WTC11 (cell line): ENCODE measurements at regions not wholly inside any gene's neighbourhood (a gene's known extent, or its start where the extent isn't known, plus 50 kb on each side); places are given as distances from the start of the nearest gene placed in this dataset.

Experiments
- ATAC-seq: fragments of 200-7000 bp; cut with Tn5 transposase; 2 replicates; pipeline ENCODE4 v1.10.0; 2021; ENCODE audit warnings: mild to moderate bottlenecking, moderate library complexity
- CTCF ChIA-PET: fragments of 300-600 bp; sonication (Branson Sonifier 250); formaldehyde crosslinking; loops from one replicate; lab custom pipeline; 2021; ENCODE audit warnings: antibody characterized with exemption; lab: Charles Lee
- POLR2A ChIA-PET: fragments of 350-600 bp; sonication (Branson Sonifier 250); formaldehyde crosslinking; loops from one replicate; lab custom pipeline; 2021; ENCODE audit warnings: antibody characterized with exemption; lab: Charles Lee
- DNase-seq: peaks from one replicate; pipeline ENCODE4 v3.0.0; 2021; ENCODE audit warnings: low spot score
- H3K27ac Mint-ChIP-seq: 2 replicates; pipeline ENCODE4 v1.8.0; 2021; ENCODE audit warnings: mixed read lengths
- H3K27me3 Mint-ChIP-seq: 2 replicates; pipeline ENCODE4 v1.8.0; 2021; ENCODE audit warnings: low read depth, mild to moderate bottlenecking, moderate library complexity, mixed read lengths
- H3K36me3 Mint-ChIP-seq: 2 replicates; pipeline ENCODE4 v1.8.0; 2021; ENCODE audit warnings: mixed read lengths
- H3K4me1 Mint-ChIP-seq: 2 replicates; pipeline ENCODE4 v1.8.0; 2022; ENCODE audit warnings: mixed read lengths
- H3K4me3 Mint-ChIP-seq: 2 replicates; pipeline ENCODE4 v1.8.0; 2021; ENCODE audit warnings: mild to moderate bottlenecking, moderate library complexity, mixed read lengths
- H3K9me3 Mint-ChIP-seq: 2 replicates; pipeline ENCODE4 v1.8.0; 2021; ENCODE audit warnings: mixed read lengths
- ATF1 ChIP-seq: sonication (generic); formaldehyde crosslinking; IDR thresholded peaks from 2 replicates; pipeline ENCODE4 v1.8.1; 2023; ENCODE audit warnings: mild to moderate bottlenecking, moderate library complexity, missing genetic modification reagents
- CREM ChIP-seq: sonication (generic); formaldehyde crosslinking; IDR thresholded peaks from 2 replicates; pipeline ENCODE4 v1.8.1; 2022; ENCODE audit warnings: mild to moderate bottlenecking, missing genetic modification reagents, moderate library complexity
- ELF4 ChIP-seq: sonication (generic); formaldehyde crosslinking; IDR thresholded peaks from 2 replicates; pipeline ENCODE4 v1.8.1; 2022; ENCODE audit warnings: low read depth, mild to moderate bottlenecking, moderate library complexity, missing genetic modification reagents
- IRF2 ChIP-seq: sonication (generic); formaldehyde crosslinking; IDR thresholded peaks from 2 replicates; pipeline ENCODE4 v1.8.0; 2022; ENCODE audit warnings: low read depth, missing genetic modification reagents, borderline replicate concordance
- MXD4 ChIP-seq: fragments of 250-450 bp; sonication (Bioruptor Pico); IDR thresholded peaks from 2 replicates; pipeline ENCODE4 v1.8.0; 2021; ENCODE audit warnings: mild to moderate bottlenecking, moderate library complexity, borderline replicate concordance
- MYBL2 ChIP-seq: sonication (generic); formaldehyde crosslinking; IDR thresholded peaks from 2 replicates; pipeline ENCODE4 v1.8.1; 2023; ENCODE audit warnings: mild to moderate bottlenecking, moderate library complexity, missing genetic modification reagents
- NR2C2 ChIP-seq: sonication (generic); formaldehyde crosslinking; IDR thresholded peaks from 2 replicates; pipeline ENCODE4 v1.8.0; 2022; ENCODE audit warnings: mild to moderate bottlenecking, missing genetic modification reagents
- SMAD4 ChIP-seq: sonication (generic); formaldehyde crosslinking; IDR thresholded peaks from 2 replicates; pipeline ENCODE4 v1.8.0; 2022; ENCODE audit warnings: mild to moderate bottlenecking, missing genetic modification reagents
- TEAD1 ChIP-seq: sonication (generic); formaldehyde crosslinking; IDR thresholded peaks from 2 replicates; pipeline ENCODE4 v1.8.0; 2022; ENCODE audit warnings: mild to moderate bottlenecking, missing genetic modification reagents
- ZNF138 ChIP-seq: sonication (generic); formaldehyde crosslinking; conservative IDR thresholded peaks from 2 replicates; pipeline ENCODE4 v1.8.1; 2022; ENCODE audit warnings: mild to moderate bottlenecking, moderate library complexity, missing genetic modification reagents
- ZNF232 ChIP-seq: sonication (generic); formaldehyde crosslinking; IDR thresholded peaks from 2 replicates; pipeline ENCODE4 v1.8.0; 2022; ENCODE audit warnings: mild to moderate bottlenecking, missing genetic modification reagents
- TF ChIP-seq, protein P1 (sequence below): fragments of 250-450 bp; sonication (Bioruptor Pico); IDR thresholded peaks from 2 replicates; pipeline ENCODE4 v1.9.0; 2021; ENCODE audit warnings: moderate library complexity, mild to moderate bottlenecking, inconsistent platforms, borderline replicate concordance
- TF ChIP-seq, protein P2 (sequence below): sonication (generic); formaldehyde crosslinking; IDR thresholded peaks from 2 replicates; pipeline ENCODE4 v1.8.1; 2022; ENCODE audit warnings: low read depth, mild to moderate bottlenecking, moderate library complexity, missing genetic modification reagents, borderline replicate concordance
- TF ChIP-seq, protein P3 (sequence below): fragments of 250-450 bp; sonication (Bioruptor Pico); conservative IDR thresholded peaks from 2 replicates; pipeline ENCODE4 v1.9.0; 2021; ENCODE audit warnings: mild to moderate bottlenecking
- TF ChIP-seq, protein P4 (sequence below): fragments of 250-450 bp; sonication (Bioruptor Pico); IDR thresholded peaks from 2 replicates; pipeline ENCODE4 v1.9.0; 2021; ENCODE audit warnings: mild to moderate bottlenecking, borderline replicate concordance
- TF ChIP-seq, protein P5 (sequence below): sonication (generic); formaldehyde crosslinking; IDR thresholded peaks from 2 replicates; pipeline ENCODE4 v1.8.1; 2022; ENCODE audit warnings: low read depth, missing genetic modification reagents, borderline replicate concordance
- TF ChIP-seq, protein P6 (sequence below): sonication (generic); formaldehyde crosslinking; IDR thresholded peaks from 2 replicates; pipeline ENCODE4 v1.8.0; 2022; ENCODE audit warnings: mild to moderate bottlenecking, missing genetic modification reagents

DNA sequence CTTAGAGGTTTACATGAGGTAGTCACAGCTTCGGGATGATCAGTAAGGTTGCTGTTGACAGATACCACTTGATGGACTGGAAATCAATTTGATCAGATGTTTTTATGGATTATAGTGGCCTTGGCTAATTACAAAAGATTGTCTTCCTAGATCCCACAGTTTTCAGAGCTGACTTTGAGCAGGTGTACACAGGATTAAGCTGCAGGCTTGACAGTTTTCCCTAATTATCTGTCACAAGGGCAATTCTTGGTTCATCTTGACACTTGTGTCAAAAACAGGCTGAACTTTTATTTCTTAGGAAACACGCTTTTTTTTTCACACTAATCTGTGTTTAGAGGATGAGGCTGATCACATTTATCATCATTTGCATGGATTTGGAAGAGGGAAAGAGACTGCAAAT lies 824.0 kb upstream of the PIK3C3 start (continued):
- no peak for TF ChIP-seq ELF4 (CRISPR knock-in tag)
- TF ChIP-seq MYBL2: no peak
- TF ChIP-seq, protein P1, sequence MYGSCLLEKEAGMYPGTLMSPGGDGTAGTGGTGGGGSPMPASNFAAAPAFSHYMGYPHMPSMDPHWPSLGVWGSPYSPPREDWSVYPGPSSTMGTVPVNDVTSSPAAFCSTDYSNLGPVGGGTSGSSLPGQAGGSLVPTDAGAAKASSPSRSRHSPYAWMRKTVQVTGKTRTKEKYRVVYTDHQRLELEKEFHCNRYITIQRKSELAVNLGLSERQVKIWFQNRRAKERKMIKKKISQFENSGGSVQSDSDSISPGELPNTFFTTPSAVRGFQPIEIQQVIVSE: no peak
- TF ChIP-seq, protein P2, sequence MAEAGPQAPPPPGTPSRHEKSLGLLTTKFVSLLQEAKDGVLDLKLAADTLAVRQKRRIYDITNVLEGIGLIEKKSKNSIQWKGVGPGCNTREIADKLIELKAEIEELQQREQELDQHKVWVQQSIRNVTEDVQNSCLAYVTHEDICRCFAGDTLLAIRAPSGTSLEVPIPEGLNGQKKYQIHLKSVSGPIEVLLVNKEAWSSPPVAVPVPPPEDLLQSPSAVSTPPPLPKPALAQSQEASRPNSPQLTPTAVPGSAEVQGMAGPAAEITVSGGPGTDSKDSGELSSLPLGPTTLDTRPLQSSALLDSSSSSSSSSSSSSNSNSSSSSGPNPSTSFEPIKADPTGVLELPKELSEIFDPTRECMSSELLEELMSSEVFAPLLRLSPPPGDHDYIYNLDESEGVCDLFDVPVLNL: no peak
- TF ChIP-seq CREM (CRISPR knock-in tag): no peak
- TF ChIP-seq IRF2 (CRISPR knock-in tag): no peak
- TF ChIP-seq, all 79 proteins: peak for 0

DNA sequence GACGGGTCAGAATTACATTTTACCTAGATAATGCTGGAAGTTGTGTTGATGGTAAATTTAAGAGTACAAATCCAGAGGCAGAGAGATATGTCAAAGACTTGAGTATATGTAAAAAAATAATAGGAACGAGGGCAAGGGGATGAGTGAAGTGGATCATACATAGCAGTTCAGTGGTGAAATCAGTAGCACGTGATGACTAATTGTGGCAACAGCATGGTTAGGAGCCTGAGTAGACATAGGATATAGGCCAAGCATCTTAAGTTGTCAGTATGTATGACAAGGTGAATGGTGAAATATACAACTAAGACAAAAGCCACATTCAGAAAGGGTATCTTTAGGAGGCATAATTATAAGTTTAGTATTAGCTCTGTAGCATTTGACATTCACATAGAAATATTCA lies 826.5 kb upstream of the PIK3C3 start:
- no peaks in the 10 kb centered on the region for H3K27me3 Mint-ChIP-seq
- no peak overlapping the region for H3K4me3 Mint-ChIP-seq
- ATAC-seq: no peak
- peaks cover 6% of the 10 kb centered on the region for H3K4me1 Mint-ChIP-seq
- TF ChIP-seq ZNF138: no peak
- TF ChIP-seq ZNF232 (CRISPR knock-in tag): no peak
- TF ChIP-seq, protein P3, sequence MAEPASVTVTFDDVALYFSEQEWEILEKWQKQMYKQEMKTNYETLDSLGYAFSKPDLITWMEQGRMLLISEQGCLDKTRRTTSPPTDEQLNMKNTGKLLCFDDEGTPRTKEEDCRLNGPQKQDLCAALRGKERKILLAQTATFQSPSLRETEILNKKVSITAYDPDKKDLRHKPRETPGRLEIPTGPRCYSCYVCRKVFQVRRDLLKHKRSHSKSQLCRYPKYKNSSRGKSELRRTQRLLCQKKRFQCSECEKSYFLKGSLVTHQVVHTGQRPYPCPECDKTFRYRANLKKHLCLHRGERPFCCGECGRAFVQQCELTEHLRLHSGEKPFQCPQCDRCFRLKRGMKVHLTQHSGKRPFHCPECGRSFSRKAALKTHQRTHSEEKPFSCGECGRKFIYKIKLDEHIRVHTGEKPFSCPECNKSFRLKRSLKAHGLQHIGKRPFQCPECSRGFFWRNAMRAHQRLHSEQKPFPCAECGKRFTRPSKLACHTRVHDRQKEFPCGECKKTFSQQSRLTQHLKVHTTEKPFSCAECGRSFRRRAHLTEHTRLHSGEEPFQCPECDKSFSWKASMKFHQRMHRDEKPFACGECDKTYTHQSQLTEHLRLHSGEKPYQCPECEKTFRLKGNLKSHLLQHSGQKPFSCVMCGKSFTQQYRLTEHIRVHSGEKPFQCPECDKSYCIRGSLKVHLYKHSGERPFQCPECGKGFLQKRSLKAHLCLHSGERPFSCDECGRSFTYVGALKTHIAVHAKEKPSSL (CRISPR knock-in tag): no peak
- no peak for TF ChIP-seq SMAD4 (CRISPR knock-in tag)
- TF ChIP-seq, protein P4, sequence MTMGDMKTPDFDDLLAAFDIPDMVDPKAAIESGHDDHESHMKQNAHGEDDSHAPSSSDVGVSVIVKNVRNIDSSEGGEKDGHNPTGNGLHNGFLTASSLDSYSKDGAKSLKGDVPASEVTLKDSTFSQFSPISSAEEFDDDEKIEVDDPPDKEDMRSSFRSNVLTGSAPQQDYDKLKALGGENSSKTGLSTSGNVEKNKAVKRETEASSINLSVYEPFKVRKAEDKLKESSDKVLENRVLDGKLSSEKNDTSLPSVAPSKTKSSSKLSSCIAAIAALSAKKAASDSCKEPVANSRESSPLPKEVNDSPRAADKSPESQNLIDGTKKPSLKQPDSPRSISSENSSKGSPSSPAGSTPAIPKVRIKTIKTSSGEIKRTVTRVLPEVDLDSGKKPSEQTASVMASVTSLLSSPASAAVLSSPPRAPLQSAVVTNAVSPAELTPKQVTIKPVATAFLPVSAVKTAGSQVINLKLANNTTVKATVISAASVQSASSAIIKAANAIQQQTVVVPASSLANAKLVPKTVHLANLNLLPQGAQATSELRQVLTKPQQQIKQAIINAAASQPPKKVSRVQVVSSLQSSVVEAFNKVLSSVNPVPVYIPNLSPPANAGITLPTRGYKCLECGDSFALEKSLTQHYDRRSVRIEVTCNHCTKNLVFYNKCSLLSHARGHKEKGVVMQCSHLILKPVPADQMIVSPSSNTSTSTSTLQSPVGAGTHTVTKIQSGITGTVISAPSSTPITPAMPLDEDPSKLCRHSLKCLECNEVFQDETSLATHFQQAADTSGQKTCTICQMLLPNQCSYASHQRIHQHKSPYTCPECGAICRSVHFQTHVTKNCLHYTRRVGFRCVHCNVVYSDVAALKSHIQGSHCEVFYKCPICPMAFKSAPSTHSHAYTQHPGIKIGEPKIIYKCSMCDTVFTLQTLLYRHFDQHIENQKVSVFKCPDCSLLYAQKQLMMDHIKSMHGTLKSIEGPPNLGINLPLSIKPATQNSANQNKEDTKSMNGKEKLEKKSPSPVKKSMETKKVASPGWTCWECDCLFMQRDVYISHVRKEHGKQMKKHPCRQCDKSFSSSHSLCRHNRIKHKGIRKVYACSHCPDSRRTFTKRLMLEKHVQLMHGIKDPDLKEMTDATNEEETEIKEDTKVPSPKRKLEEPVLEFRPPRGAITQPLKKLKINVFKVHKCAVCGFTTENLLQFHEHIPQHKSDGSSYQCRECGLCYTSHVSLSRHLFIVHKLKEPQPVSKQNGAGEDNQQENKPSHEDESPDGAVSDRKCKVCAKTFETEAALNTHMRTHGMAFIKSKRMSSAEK (CRISPR knock-in tag): no peak
- no peak for TF ChIP-seq ATF1 (CRISPR knock-in tag)
- no peak for TF ChIP-seq TEAD1 (CRISPR knock-in tag)
- TF ChIP-seq NR2C2 (CRISPR knock-in tag): no peak
- peaks cover 6% of the 10 kb centered on the region; the same call in 1 of the 2 replicates for H3K9me3 Mint-ChIP-seq
- H3K27ac Mint-ChIP-seq: no peak overlapping the region
- DNase-seq: no peak
- ChIA-PET POLR2A (no interaction called here), CTCF (no interaction called here)
- H3K36me3 Mint-ChIP-seq: no peaks in the 10 kb centered on the region

DNA sequence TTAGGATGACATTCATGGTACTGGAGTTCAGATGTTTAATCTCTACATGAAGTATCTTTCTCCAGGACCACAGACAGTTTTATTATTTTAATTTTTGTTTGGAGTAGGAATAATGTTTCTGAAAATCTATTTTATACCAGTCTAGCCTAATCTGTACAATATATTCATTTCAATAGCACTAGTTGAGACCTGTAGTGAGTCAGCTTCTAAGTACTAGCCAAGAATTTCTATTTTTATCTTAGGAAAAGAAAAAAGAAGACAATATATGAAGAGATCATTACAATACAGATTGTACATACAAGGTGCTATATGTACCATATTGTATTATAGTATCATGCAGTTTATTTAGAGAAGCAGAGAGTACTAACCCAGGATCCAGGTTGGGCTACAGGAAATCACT lies 826.9 kb upstream of the PIK3C3 start:
- ATAC-seq: no peak

More for the DNA sequence above, 826.9 kb upstream of the PIK3C3 start:
- no peak for DNase-seq
- TF ChIP-seq, protein P5, sequence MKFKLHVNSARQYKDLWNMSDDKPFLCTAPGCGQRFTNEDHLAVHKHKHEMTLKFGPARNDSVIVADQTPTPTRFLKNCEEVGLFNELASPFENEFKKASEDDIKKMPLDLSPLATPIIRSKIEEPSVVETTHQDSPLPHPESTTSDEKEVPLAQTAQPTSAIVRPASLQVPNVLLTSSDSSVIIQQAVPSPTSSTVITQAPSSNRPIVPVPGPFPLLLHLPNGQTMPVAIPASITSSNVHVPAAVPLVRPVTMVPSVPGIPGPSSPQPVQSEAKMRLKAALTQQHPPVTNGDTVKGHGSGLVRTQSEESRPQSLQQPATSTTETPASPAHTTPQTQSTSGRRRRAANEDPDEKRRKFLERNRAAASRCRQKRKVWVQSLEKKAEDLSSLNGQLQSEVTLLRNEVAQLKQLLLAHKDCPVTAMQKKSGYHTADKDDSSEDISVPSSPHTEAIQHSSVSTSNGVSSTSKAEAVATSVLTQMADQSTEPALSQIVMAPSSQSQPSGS (CRISPR knock-in tag): no peak
- TF ChIP-seq, protein P6, sequence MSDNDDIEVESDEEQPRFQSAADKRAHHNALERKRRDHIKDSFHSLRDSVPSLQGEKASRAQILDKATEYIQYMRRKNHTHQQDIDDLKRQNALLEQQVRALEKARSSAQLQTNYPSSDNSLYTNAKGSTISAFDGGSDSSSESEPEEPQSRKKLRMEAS (CRISPR knock-in tag): no peak
- no peak for TF ChIP-seq MXD4 (CRISPR knock-in tag)
- CTCF ChIA-PET: no interaction called here
- Mint-ChIP-seq H3K9me3 (peaks cover 6% of the 10 kb centered on the region; the same call in 1 of the 2 replicates), H3K36me3 (no peaks in the 10 kb centered on the region), H3K4me3 (no peak overlapping the region), H3K27ac (no peak overlapping the region), H3K4me1 (peaks cover 6% of the 10 kb centered on the region), H3K27me3 (no peaks in the 10 kb centered on the region)
- POLR2A ChIA-PET: no interaction called here
